ENCODE measurements at regions not wholly inside any gene's neighbourhood (a gene's known extent, or its start where the extent isn't known, plus 50 kb on each side); places are given as distances from the start of the nearest gene placed in this dataset.
"Not testable (repeated sequence)": the region's sequence is repeated elsewhere in the genome, so short reads cannot be mapped to it uniquely, and the experiment has no call there.

- Histone ChIP-seq H4K20me1 (ENCODE audit: insufficient read depth, low read length) (no peaks in the 10 kb centered on the region), H3K9me3 (replicated peaks in 1 of 2; ENCODE audit: control insufficient read depth in 1 of 2, insufficient read depth in 1 of 2, low read length in 2 of 2) (peaks cover 11 to 30% of the 10 kb centered on the region in 2 donors), H3K4me1 (ENCODE audit: control insufficient read depth in 1 of 2, insufficient read depth in 2 of 2, low read length in 2 of 2) (no peaks in the 10 kb centered on the region), H3K4me3 (replicated peaks in 1 of 3; ENCODE audit: low read depth in 2 of 3, low read length in 3 of 3) (no peak overlapping the region), H3K79me2 (ENCODE audit: insufficient read depth, low read length) (no peaks in the 10 kb centered on the region), H3K27ac (ENCODE audit: low read depth in 1 of 2, low read length in 2 of 2) (no peak overlapping the region), H3K9ac (ENCODE audit: insufficient read depth, low read length, poor library complexity, severe bottlenecking) (no peak overlapping the region), H3K4me2 (replicated peaks; ENCODE audit: extremely low read depth, low read length, poor library complexity, severe bottlenecking) (no peak overlapping the region), H3K27me3 (ENCODE audit: control insufficient read depth in 2 of 2, insufficient read depth in 2 of 2, low read length in 2 of 2) (no peaks in the 10 kb centered on the region), H3K36me3 (replicated peaks in 1 of 2; ENCODE audit: control insufficient read depth in 1 of 2, insufficient read depth in 2 of 2, low read length in 2 of 2) (no peaks in the 10 kb centered on the region), H2AFZ (ENCODE audit: insufficient read depth, low read depth, low read length, poor library complexity, severe bottlenecking) (no peak overlapping the region)
- no peak for TF ChIP-seq CTCF (IDR thresholded peaks at IDR 0.05)
- intact Hi-C loops (cut with micrococcal nuclease): no loop called here
- DNase-seq: no peak
- H3K4me1 Mint-ChIP-seq: no peaks in the 10 kb centered on the region
- H3K27ac Mint-ChIP-seq: no peak overlapping the region
- H3K4me3 Mint-ChIP-seq: no peak overlapping the region
- peaks cover 0 to 3% (median 2%) of the 10 kb centered on the region in 3 donors for H3K27me3 Mint-ChIP-seq (ENCODE audit: low read depth in 3 of 3)
- H3K9me3 Mint-ChIP-seq: peaks cover 11 to 31% (median 29%) of the 10 kb centered on the region in 7 donors
- H3K36me3 Mint-ChIP-seq: no peaks in the 10 kb centered on the region
- WGBS (ENCODE audit: insufficient coverage): 100% methylated on average over 2 of the region's 4 CpGs
Observed at GRCh38 chr14:104401785-104402184, 177.8 kb upstream of the C14orf180 start.

GRCh38 chr14:104402303-104402702, 177.3 kb upstream of the C14orf180 start:
- H3K27ac Mint-ChIP-seq; H3K79me2 ChIP-seq (ENCODE audit: insufficient read depth, low read length); H4K20me1 ChIP-seq (ENCODE audit: insufficient read depth, low read length); intact Hi-C loops (cut with micrococcal nuclease); DNase-seq; H3K4me1 ChIP-seq (ENCODE audit: control insufficient read depth in 1 of 2, insufficient read depth in 2 of 2, low read length in 2 of 2); H3K27ac ChIP-seq (ENCODE audit: low read depth in 1 of 2, low read length in 2 of 2); H2AFZ ChIP-seq (ENCODE audit: insufficient read depth, low read depth, low read length, poor library complexity, severe bottlenecking); H3K4me3 ChIP-seq (replicated peaks in 1 of 3; ENCODE audit: low read depth in 2 of 3, low read length in 3 of 3); H3K27me3 ChIP-seq (ENCODE audit: control insufficient read depth in 2 of 2, insufficient read depth in 2 of 2, low read length in 2 of 2); H3K4me1 Mint-ChIP-seq; H3K36me3 Mint-ChIP-seq; H3K36me3 ChIP-seq (replicated peaks in 1 of 2; ENCODE audit: control insufficient read depth in 1 of 2, insufficient read depth in 2 of 2, low read length in 2 of 2); H3K4me3 Mint-ChIP-seq; H3K4me2 ChIP-seq (replicated peaks; ENCODE audit: extremely low read depth, low read length, poor library complexity, severe bottlenecking); H3K27me3 Mint-ChIP-seq (ENCODE audit: low read depth in 3 of 3); H3K9ac ChIP-seq (ENCODE audit: insufficient read depth, low read length, poor library complexity, severe bottlenecking): not testable (repeated sequence)
- peaks cover 10 to 26% (median 24%) of the 10 kb centered on the region in 7 donors for H3K9me3 Mint-ChIP-seq
- peaks cover 6 to 25% of the 10 kb centered on the region in 2 donors for H3K9me3 ChIP-seq (replicated peaks in 1 of 2; ENCODE audit: control insufficient read depth in 1 of 2, insufficient read depth in 1 of 2, low read length in 2 of 2)
- WGBS (ENCODE audit: insufficient coverage): 79% methylated on average over 4 of the region's 4 CpGs

Data from CD14-positive monocyte (primary cell).